Lower lobe of right lung (tissue), 2 donors: ENCODE measurements at regions not wholly inside any gene's neighbourhood (a gene's known extent, or its start where the extent isn't known, plus 50 kb on each side); places are given as distances from the start of the nearest gene placed in this dataset.

ENCODE experiments used
- ATAC-seq, 2 donors: fragments of 200-7000 bp; cut with Tn5 transposase; one replicate each; pipeline ENCODE4 v1.9.1; 2020 to 2022; ENCODE audit warnings: mild to moderate bottlenecking in 2 of 2, moderate library complexity in 2 of 2
- DNase-seq: peaks from one replicate; pipeline ENCODE4 v3.0.0-alpha.2; 2020
- H3K27ac ChIP-seq: fragments of 200-600 bp; one replicate; pipeline ENCODE4 v1.8.0; 2022
- H3K27me3 ChIP-seq: fragments of 200-600 bp; one replicate; pipeline ENCODE4 v1.8.0; 2022; ENCODE audit warnings: low read depth
- H3K36me3 ChIP-seq: fragments of 200-600 bp; one replicate; pipeline ENCODE4 v1.8.0; 2022; ENCODE audit warnings: mild to moderate bottlenecking
- H3K4me1 ChIP-seq: fragments of 200-600 bp; one replicate; pipeline ENCODE4 v1.8.0; 2022
- H3K4me3 ChIP-seq: fragments of 200-600 bp; one replicate; pipeline ENCODE4 v1.8.0; 2022; ENCODE audit warnings: mild to moderate bottlenecking
- H3K9me3 ChIP-seq: fragments of 200-600 bp; one replicate; pipeline ENCODE4 v1.8.0; 2022
- CTCF ChIP-seq: fragments of 200-600 bp; IDR thresholded peaks from one replicate; pipeline ENCODE4 v1.8.0; 2022; ENCODE audit warnings: antibody characterized with exemption, mild to moderate bottlenecking
- intact Hi-C: fragments of 100-400 bp; cut with DNase I; formaldehyde crosslinking; loops from one replicate; pipeline ENCODE4 v1.11.0; 2022
- donor health status: DM: no; HTN: yes; CAD: no; lungs with severe emphysema.

DNA sequence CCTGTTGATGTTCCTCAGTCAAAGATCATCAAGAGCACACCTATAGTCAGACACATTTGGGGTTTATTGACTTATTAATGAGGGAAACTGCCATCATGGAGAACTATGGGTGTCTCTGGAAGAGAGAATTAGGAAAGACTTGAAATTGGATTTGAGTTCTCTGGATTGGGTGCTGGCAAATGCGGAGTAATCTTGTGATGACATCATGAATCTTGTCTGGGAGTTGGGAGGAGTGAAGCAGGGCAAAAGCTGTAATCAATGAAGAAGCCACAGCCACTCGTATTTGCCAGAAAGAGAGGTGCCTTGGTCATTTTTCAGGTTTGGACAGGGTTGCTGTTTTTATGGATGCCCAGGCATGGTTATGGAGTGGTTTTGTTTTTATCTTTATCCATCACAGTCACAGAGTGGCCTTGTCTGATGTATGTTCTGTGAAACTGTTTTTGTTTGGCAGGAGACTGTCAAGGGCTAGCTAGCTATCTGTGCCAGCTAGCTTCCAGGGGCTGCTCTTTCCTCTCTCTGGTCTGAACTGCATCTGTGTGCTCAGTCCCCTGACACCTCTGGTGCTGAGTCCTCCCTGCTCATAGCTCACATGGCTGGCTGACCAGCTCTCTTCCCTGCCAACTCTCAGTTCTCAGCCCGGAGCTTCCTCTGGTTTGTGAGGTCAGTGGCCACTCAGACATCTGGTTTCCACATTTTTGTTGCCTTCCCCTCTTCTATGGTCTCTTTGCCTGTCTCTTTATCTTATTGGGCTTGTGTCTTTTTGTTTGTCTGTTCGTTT is 193.4 kb upstream of the RMP24 start:
- intact Hi-C loops: no loop called here

GRCh38 chr18:35780937-35781336 is 191.5 kb upstream of the RMP24 start:
- intact Hi-C loops: no loop called here
- H3K27me3 ChIP-seq: no peaks in the 10 kb centered on the region
- H3K4me3 ChIP-seq: no peak overlapping the region
- DNase-seq: no peak
- no peaks in the 10 kb centered on the region for H3K4me1 ChIP-seq
- H3K9me3 ChIP-seq: no peaks in the 10 kb centered on the region
- no peak overlapping the region for H3K27ac ChIP-seq
- no peak for TF ChIP-seq CTCF
- no peak for ATAC-seq
- no peaks in the 10 kb centered on the region for H3K36me3 ChIP-seq

More for the DNA sequence above, 193.4 kb upstream of the RMP24 start:
- no peak for ATAC-seq
- Histone ChIP-seq H3K9me3 (no peaks in the 10 kb centered on the region), H3K36me3 (no peaks in the 10 kb centered on the region), H3K27me3 (peaks cover 4% of the 10 kb centered on the region), H3K4me3 (no peak overlapping the region), H3K27ac (no peak overlapping the region), H3K4me1 (no peaks in the 10 kb centered on the region)
- no peak for DNase-seq
- no peak for TF ChIP-seq CTCF

DNA sequence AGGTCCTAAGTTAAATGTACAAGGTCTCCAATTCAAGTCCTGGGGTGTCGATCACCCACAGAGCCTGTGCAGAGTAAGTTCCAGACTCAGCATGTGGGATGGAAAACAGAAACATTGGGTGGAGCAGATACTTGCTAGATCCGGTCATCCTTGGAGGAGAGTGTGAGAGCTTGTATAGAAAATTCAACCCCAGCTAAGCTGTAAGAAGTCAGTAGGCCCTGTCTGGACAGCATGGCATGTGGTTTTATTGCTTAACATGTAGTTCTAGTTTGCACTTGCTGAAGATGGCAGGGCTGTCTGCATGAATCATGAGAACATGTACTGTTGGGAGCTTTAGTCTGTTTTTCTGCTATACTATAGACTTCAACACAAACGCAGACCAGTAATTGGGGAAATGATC is 189.6 kb upstream of the RMP24 start:
- intact Hi-C loops: no loop called here
- no peak for ATAC-seq
- Histone ChIP-seq H3K27ac (no peak overlapping the region), H3K36me3 (no peaks in the 10 kb centered on the region), H3K4me1 (no peaks in the 10 kb centered on the region), H3K4me3 (no peak overlapping the region), H3K9me3 (no peaks in the 10 kb centered on the region), H3K27me3 (no peaks in the 10 kb centered on the region)
- no peak for DNase-seq
- no peak for TF ChIP-seq CTCF

GRCh38 chr18:35786365-35787042 is 186.0 kb upstream of the RMP24 start:
- Histone ChIP-seq H3K4me1 (no peaks in the 10 kb centered on the region), H3K36me3 (no peaks in the 10 kb centered on the region), H3K27me3 (no peaks in the 10 kb centered on the region), H3K27ac (no peak overlapping the region), H3K9me3 (no peaks in the 10 kb centered on the region), H3K4me3 (no peak overlapping the region)
- TF ChIP-seq CTCF: no peak
- no peak for DNase-seq
- no peak for ATAC-seq
- intact Hi-C loops: no loop called here

- Histone ChIP-seq H3K9me3 (no peaks in the 10 kb centered on the region), H3K27me3 (no peaks in the 10 kb centered on the region), H3K4me1 (no peaks in the 10 kb centered on the region), H3K27ac (no peak overlapping the region), H3K4me3 (no peak overlapping the region), H3K36me3 (no peaks in the 10 kb centered on the region)
- no peak for TF ChIP-seq CTCF
- no peak for ATAC-seq
- no peak for DNase-seq
- intact Hi-C loops: no loop called here
Observed at GRCh38 chr18:35789543-35789942, 182.9 kb upstream of the RMP24 start.
